ENCODE measurements at regions not wholly inside any gene's neighbourhood (a gene's known extent, or its start where the extent isn't known, plus 50 kb on each side); places are given as distances from the start of the nearest gene placed in this dataset.

DNA sequence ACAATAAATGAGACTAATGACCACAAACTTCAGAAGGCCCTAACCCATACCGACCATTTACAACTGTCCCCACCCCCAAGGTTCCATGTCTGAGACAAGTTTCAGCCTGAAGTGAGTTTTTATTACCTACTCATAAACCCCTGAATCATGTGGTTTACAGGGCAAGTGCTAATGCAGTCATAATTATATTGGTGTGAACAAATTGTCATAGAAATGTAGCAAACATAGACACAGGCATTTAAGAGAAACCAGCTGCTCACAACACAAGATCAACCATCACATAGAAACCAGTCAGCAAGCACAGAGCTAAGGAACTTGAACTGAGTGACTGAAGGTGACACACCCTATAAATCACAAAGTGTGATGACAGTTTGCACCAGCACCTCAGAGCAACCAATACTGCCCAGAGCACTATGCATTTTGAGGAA, 173.8 kb upstream of the MID1 start:
- Histone ChIP-seq H3K27ac (ENCODE audit: low read length) (no peak overlapping the region), H3K36me3 (replicated peaks; ENCODE audit: insufficient read depth, low read length) (no peaks in the 10 kb centered on the region), H3K9me2 (replicated peaks; ENCODE audit: insufficient read depth, low read length) (no peaks in the 10 kb centered on the region), H3K9ac (ENCODE audit: low read length) (no peak overlapping the region), H3K9me3 (replicated peaks; ENCODE audit: insufficient read depth, low read length) (no peaks in the 10 kb centered on the region), H3K79me2 (ENCODE audit: low read length) (no peaks in the 10 kb centered on the region), H4K20me1 (ENCODE audit: insufficient read depth, low read length) (no peaks in the 10 kb centered on the region), H2AFZ (ENCODE audit: low read length) (no peak overlapping the region), H3K4me2 (ENCODE audit: low read depth, low read length) (no peak overlapping the region), H3K4me1 (ENCODE audit: low read length) (no peaks in the 10 kb centered on the region), H3K4me3 (ENCODE audit: low read length) (no peak overlapping the region), H3F3A (ENCODE audit: insufficient read depth, low read length) (no peaks in the 10 kb centered on the region), H3K27me3 (replicated peaks; ENCODE audit: insufficient read depth, low read length) (no peaks in the 10 kb centered on the region)
- no peak for TF ChIP-seq EZH2 (optimal IDR thresholded peaks at IDR 0.05; ENCODE audit: low read depth, low read length)
- TF ChIP-seq EZH2phosphoT487 (IDR thresholded peaks at IDR 0.05; ENCODE audit: low read length): no peak
- TF ChIP-seq, protein P1, sequence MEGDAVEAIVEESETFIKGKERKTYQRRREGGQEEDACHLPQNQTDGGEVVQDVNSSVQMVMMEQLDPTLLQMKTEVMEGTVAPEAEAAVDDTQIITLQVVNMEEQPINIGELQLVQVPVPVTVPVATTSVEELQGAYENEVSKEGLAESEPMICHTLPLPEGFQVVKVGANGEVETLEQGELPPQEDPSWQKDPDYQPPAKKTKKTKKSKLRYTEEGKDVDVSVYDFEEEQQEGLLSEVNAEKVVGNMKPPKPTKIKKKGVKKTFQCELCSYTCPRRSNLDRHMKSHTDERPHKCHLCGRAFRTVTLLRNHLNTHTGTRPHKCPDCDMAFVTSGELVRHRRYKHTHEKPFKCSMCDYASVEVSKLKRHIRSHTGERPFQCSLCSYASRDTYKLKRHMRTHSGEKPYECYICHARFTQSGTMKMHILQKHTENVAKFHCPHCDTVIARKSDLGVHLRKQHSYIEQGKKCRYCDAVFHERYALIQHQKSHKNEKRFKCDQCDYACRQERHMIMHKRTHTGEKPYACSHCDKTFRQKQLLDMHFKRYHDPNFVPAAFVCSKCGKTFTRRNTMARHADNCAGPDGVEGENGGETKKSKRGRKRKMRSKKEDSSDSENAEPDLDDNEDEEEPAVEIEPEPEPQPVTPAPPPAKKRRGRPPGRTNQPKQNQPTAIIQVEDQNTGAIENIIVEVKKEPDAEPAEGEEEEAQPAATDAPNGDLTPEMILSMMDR (IDR thresholded peaks at IDR 0.05; ENCODE audit: low read length): no peak
- DNase-seq: no peak

DNA sequence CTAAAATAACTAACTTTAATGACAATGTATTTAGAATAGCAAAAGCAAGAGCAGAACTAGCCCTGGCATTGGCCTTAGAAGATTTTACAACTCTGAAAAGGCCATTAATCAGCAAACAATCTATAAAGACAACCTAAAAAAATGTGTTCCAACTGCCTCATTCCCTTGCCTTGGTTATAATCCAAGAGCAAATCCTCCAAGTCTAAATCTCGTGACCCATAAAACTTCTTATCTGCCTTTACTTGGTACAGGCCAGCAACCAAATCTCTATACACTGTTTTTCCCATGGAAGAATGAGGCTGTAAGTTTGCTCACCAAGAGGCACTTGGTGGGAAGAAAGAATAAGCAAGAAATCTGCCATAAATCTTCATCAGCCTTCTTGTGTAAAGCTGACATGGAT, 175.3 kb upstream of the MID1 start:
- H4K20me1 ChIP-seq (ENCODE audit: insufficient read depth, low read length): no peaks in the 10 kb centered on the region
- no peak overlapping the region for H3K4me3 ChIP-seq (ENCODE audit: low read length)
- no peak overlapping the region for H3K27ac ChIP-seq (ENCODE audit: low read length)
- H3K36me3 ChIP-seq (replicated peaks; ENCODE audit: insufficient read depth, low read length): no peaks in the 10 kb centered on the region
- H3K27me3 ChIP-seq (replicated peaks; ENCODE audit: insufficient read depth, low read length): no peaks in the 10 kb centered on the region
- DNase-seq: no peak
- H2AFZ ChIP-seq (ENCODE audit: low read length): no peak overlapping the region
- H3K4me1 ChIP-seq (ENCODE audit: low read length): no peaks in the 10 kb centered on the region
- no peaks in the 10 kb centered on the region for H3F3A ChIP-seq (ENCODE audit: insufficient read depth, low read length)
- H3K9ac ChIP-seq (ENCODE audit: low read length): no peak overlapping the region
- H3K9me3 ChIP-seq (replicated peaks; ENCODE audit: insufficient read depth, low read length): no peaks in the 10 kb centered on the region
- H3K9me2 ChIP-seq (replicated peaks; ENCODE audit: insufficient read depth, low read length): no peaks in the 10 kb centered on the region
- H3K79me2 ChIP-seq (ENCODE audit: low read length): no peaks in the 10 kb centered on the region
- TF ChIP-seq EZH2phosphoT487 (IDR thresholded peaks at IDR 0.05; ENCODE audit: low read length): no peak
- H3K4me2 ChIP-seq (ENCODE audit: low read depth, low read length): no peak overlapping the region

DNA sequence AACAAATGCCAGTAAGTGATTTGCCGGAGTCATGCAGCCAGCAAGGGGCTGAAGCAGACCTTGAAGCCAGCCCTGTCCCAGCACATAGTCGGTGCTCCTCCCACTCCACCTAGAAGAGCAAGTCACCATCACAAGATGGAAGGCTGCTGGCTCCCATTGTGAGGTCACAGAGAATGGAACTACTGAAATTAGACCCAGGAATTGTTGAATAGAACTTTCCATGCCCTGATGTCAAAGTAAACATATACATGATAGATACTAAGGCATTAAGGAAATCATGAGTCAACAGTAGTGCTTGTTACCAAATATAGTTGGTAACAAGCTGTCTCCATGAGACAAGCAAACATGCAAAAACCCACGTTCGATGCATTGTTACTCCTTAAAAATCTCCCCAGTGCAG, 177.1 kb upstream of the MID1 start:
- no peak overlapping the region for H3K4me2 ChIP-seq (ENCODE audit: low read depth, low read length)
- H3K9me3 ChIP-seq (replicated peaks; ENCODE audit: insufficient read depth, low read length): no peaks in the 10 kb centered on the region

DNA sequence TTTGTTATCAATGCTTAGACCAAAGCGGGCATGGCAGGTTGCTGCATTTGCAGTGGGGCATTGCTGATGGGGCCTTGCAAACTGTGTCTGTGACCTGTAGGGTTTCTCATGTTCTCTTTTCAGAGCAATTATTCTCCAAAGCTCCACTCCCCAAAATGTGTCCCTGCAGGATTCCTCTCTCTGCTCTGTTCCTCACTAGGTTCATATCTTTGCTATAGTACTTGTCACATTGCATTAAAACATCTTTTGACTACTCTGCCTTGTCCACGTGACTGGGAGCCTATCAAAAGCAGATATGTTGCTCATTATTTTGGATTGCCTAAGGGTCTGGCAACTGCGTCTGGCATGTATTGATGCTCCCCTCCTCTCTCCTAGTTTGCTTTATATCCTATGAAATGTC, 177.7 kb upstream of the MID1 start:
- Histone ChIP-seq H3K79me2 (ENCODE audit: low read length) (no peaks in the 10 kb centered on the region), H3K4me3 (ENCODE audit: low read length) (no peak overlapping the region), H2AFZ (ENCODE audit: low read length) (no peak overlapping the region), H3K36me3 (replicated peaks; ENCODE audit: insufficient read depth, low read length) (no peaks in the 10 kb centered on the region), H3K9me2 (replicated peaks; ENCODE audit: insufficient read depth, low read length) (no peaks in the 10 kb centered on the region), H3K9me3 (replicated peaks; ENCODE audit: insufficient read depth, low read length) (no peaks in the 10 kb centered on the region), H3K4me2 (ENCODE audit: low read depth, low read length) (no peak overlapping the region), H3K27ac (ENCODE audit: low read length) (no peak overlapping the region), H3K9ac (ENCODE audit: low read length) (no peak overlapping the region), H3K27me3 (replicated peaks; ENCODE audit: insufficient read depth, low read length) (no peaks in the 10 kb centered on the region), H3F3A (ENCODE audit: insufficient read depth, low read length) (no peaks in the 10 kb centered on the region), H4K20me1 (ENCODE audit: insufficient read depth, low read length) (no peaks in the 10 kb centered on the region), H3K4me1 (ENCODE audit: low read length) (no peaks in the 10 kb centered on the region)
- TF ChIP-seq, protein P1 (IDR thresholded peaks at IDR 0.05; ENCODE audit: low read length): no peak
- TF ChIP-seq EZH2 (optimal IDR thresholded peaks at IDR 0.05; ENCODE audit: low read depth, low read length): no peak
- TF ChIP-seq EZH2phosphoT487 (IDR thresholded peaks at IDR 0.05; ENCODE audit: low read length): no peak
- DNase-seq: no peak

More for the DNA sequence above, 177.1 kb upstream of the MID1 start:
- no peak for DNase-seq
- Histone ChIP-seq H3K36me3 (replicated peaks; ENCODE audit: insufficient read depth, low read length) (no peaks in the 10 kb centered on the region), H3K79me2 (ENCODE audit: low read length) (no peaks in the 10 kb centered on the region), H3K4me3 (ENCODE audit: low read length) (no peak overlapping the region), H3F3A (ENCODE audit: insufficient read depth, low read length) (no peaks in the 10 kb centered on the region), H3K9ac (ENCODE audit: low read length) (no peak overlapping the region), H3K27me3 (replicated peaks; ENCODE audit: insufficient read depth, low read length) (no peaks in the 10 kb centered on the region), H2AFZ (ENCODE audit: low read length) (no peak overlapping the region), H3K4me1 (ENCODE audit: low read length) (no peaks in the 10 kb centered on the region), H4K20me1 (ENCODE audit: insufficient read depth, low read length) (no peaks in the 10 kb centered on the region), H3K9me2 (replicated peaks; ENCODE audit: insufficient read depth, low read length) (no peaks in the 10 kb centered on the region), H3K27ac (ENCODE audit: low read length) (no peak overlapping the region)
- TF ChIP-seq EZH2 (optimal IDR thresholded peaks at IDR 0.05; ENCODE audit: low read depth, low read length) (no peak), EZH2phosphoT487 (IDR thresholded peaks at IDR 0.05; ENCODE audit: low read length) (no peak)
- TF ChIP-seq, protein P1 (IDR thresholded peaks at IDR 0.05; ENCODE audit: low read length): no peak
